ENCODE measurements at regions not wholly inside any gene's neighbourhood (a gene's known extent, or its start where the extent isn't known, plus 50 kb on each side); places are given as distances from the start of the nearest gene placed in this dataset.

DNA sequence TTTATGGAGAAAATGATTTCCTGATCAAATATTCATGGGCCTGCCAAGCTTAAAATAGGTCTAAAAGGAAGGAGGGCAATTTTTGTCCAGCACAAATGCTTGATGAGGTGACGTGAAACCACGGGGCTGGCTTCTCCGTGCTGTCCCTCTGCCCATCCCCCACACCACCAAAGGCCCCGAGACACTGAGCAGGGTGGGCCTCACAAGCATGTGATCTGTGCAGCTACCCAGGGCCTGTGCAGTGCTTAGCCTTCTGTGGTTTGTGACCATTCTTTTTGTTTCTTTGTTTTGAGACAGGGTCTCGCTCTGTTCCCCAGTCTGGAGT is 94.8 kb upstream of the RTL6 start:
- Histone ChIP-seq H3K4me1 (peaks cover 10% of the 10 kb centered on the region), H3K27ac (no peak overlapping the region), H3K9me3 (no peaks in the 10 kb centered on the region), H3K27me3 (no peaks in the 10 kb centered on the region), H3K36me3 (no peaks in the 10 kb centered on the region), H3K4me3 (no peak overlapping the region)
- DNase-seq (ENCODE audit: extremely low spot score in 2 of 2) = no peak
- intact Hi-C loops (cut with DNase I) = no loop called here
- TF ChIP-seq CTCF (IDR thresholded peaks at IDR 0.05) (no peak), POLR2AphosphoS5 (IDR thresholded peaks at IDR 0.05; ENCODE audit: insufficient read depth in 1 of 2, low read depth in 1 of 2) (no peak), POLR2A (IDR thresholded peaks at IDR 0.05) (no peak)

DNA sequence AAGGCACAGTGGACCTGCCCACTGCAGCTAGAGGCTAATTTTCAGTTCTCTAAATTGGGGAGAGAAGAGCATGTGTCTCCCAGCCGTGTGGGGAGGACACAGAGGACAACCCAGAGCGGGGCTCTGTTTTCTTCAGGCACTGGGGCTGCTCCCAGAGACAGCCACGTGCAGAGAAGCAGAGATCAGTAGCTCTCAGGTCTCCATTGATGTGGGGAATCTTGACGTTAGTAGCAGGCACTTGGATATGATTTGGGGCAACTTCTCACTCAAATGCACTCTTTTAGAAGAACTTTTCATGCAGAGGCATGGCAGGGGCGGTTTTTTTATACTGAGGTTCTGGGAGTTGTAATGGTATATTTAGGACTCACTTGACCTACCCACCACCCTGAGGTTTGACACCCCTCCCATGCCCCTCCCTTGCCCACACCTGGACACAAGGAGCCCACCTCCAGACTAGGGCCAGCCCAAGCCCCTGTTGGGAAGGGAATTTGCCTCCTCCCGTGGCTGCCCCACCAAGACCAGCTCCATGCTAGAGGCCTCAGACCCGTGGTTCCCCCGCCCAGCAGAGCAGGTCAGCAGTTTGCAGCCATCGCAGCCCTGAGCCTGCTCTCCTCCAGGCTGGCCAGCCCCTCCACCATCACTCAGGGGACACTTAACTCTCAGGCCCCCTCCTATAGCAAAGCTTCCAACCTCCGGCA is 94.2 kb upstream of the RTL6 start:
- TF ChIP-seq CTCF (IDR thresholded peaks at IDR 0.05) = no peak
- no peak for TF ChIP-seq POLR2AphosphoS5 (IDR thresholded peaks at IDR 0.05; ENCODE audit: insufficient read depth in 1 of 2, low read depth in 1 of 2)
- TF ChIP-seq POLR2A (IDR thresholded peaks at IDR 0.05) = no peak
- Histone ChIP-seq H3K36me3 (no peaks in the 10 kb centered on the region), H3K27ac (no peak overlapping the region), H3K4me3 (no peak overlapping the region), H3K4me1 (peaks cover 10% of the 10 kb centered on the region), H3K27me3 (no peaks in the 10 kb centered on the region), H3K9me3 (no peaks in the 10 kb centered on the region)
- intact Hi-C loops (cut with DNase I) = no loop called here
- DNase-seq (ENCODE audit: extremely low spot score in 2 of 2) = no peak

GRCh38 chr22:44591146-44591790 is 93.2 kb upstream of the RTL6 start:
- TF ChIP-seq CTCF (IDR thresholded peaks at IDR 0.05) (no peak), POLR2A (IDR thresholded peaks at IDR 0.05) (no peak), POLR2AphosphoS5 (IDR thresholded peaks at IDR 0.05; ENCODE audit: insufficient read depth in 1 of 2, low read depth in 1 of 2) (no peak)
- no peak for DNase-seq (ENCODE audit: extremely low spot score in 2 of 2)
- Histone ChIP-seq H3K27ac (no peak overlapping the region), H3K36me3 (no peaks in the 10 kb centered on the region), H3K27me3 (no peaks in the 10 kb centered on the region), H3K4me3 (no peak overlapping the region), H3K9me3 (no peaks in the 10 kb centered on the region), H3K4me1 (peaks cover 16% of the 10 kb centered on the region)
- intact Hi-C loops (cut with DNase I) = no loop called here

- no peak for TF ChIP-seq POLR2AphosphoS5 (IDR thresholded peaks at IDR 0.05; ENCODE audit: insufficient read depth in 1 of 2, low read depth in 1 of 2)
- no peak for TF ChIP-seq POLR2A (IDR thresholded peaks at IDR 0.05)
- no peak for TF ChIP-seq CTCF (IDR thresholded peaks at IDR 0.05)
These were observed 92.3 kb upstream of the RTL6 start for GRCh38 chr22:44590291-44590690.

GRCh38 chr22:44589831-44590230 is 91.8 kb upstream of the RTL6 start:
- TF ChIP-seq POLR2AphosphoS5 (IDR thresholded peaks at IDR 0.05; ENCODE audit: insufficient read depth in 1 of 2, low read depth in 1 of 2) (no peak), POLR2A (IDR thresholded peaks at IDR 0.05) (no peak), CTCF (IDR thresholded peaks at IDR 0.05) (no peak)
- no peak for DNase-seq (ENCODE audit: extremely low spot score in 2 of 2)
- H3K4me3 ChIP-seq = no peak overlapping the region
- intact Hi-C loops (cut with DNase I) = no loop called here
- H3K9me3 ChIP-seq = no peaks in the 10 kb centered on the region
- H3K4me1 ChIP-seq = peaks cover 8% of the 10 kb centered on the region
- H3K27ac ChIP-seq = no peak overlapping the region
- no peaks in the 10 kb centered on the region for H3K27me3 ChIP-seq
- H3K36me3 ChIP-seq = no peaks in the 10 kb centered on the region

More at GRCh38 chr22:44590291-44590690, 92.3 kb upstream of the RTL6 start:
- H3K27me3 ChIP-seq = no peaks in the 10 kb centered on the region
- no peaks in the 10 kb centered on the region for H3K36me3 ChIP-seq
- DNase-seq (ENCODE audit: extremely low spot score in 2 of 2) = no peak
- H3K27ac ChIP-seq = no peak overlapping the region
- intact Hi-C loops (cut with DNase I) = no loop called here
- H3K4me1 ChIP-seq = peaks cover 8% of the 10 kb centered on the region
- no peak overlapping the region for H3K4me3 ChIP-seq
- H3K9me3 ChIP-seq = no peaks in the 10 kb centered on the region
